GM12874 (cell line): ENCODE measurements at regions not wholly inside any gene's neighbourhood (a gene's known extent, or its start where the extent isn't known, plus 50 kb on each side); places are given as distances from the start of the nearest gene placed in this dataset.

ENCODE experiments used
- TF ChIP-seq, protein P1 (sequence below): IDR thresholded peaks from 2 replicates; pipeline ENCODE4 v1.5.1; 2011; ENCODE audit warnings: low read depth, mild to moderate bottlenecking, control low read depth, low read length, moderate library complexity; ENCODE audit not compliant: insufficient read depth

GRCh38 chr11:37908219-37908548, 1310.1 kb upstream of the RAG2 start:
- TF ChIP-seq, protein P1, sequence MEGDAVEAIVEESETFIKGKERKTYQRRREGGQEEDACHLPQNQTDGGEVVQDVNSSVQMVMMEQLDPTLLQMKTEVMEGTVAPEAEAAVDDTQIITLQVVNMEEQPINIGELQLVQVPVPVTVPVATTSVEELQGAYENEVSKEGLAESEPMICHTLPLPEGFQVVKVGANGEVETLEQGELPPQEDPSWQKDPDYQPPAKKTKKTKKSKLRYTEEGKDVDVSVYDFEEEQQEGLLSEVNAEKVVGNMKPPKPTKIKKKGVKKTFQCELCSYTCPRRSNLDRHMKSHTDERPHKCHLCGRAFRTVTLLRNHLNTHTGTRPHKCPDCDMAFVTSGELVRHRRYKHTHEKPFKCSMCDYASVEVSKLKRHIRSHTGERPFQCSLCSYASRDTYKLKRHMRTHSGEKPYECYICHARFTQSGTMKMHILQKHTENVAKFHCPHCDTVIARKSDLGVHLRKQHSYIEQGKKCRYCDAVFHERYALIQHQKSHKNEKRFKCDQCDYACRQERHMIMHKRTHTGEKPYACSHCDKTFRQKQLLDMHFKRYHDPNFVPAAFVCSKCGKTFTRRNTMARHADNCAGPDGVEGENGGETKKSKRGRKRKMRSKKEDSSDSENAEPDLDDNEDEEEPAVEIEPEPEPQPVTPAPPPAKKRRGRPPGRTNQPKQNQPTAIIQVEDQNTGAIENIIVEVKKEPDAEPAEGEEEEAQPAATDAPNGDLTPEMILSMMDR, result no peak

- TF ChIP-seq, protein P1, result no peak
Observed at GRCh38 chr11:37907436-37908218, 1309.6 kb upstream of the RAG2 start.

- TF ChIP-seq, protein P1, result no peak
Observed at GRCh38 chr11:37905707-37906417, 1307.8 kb upstream of the RAG2 start.

DNA sequence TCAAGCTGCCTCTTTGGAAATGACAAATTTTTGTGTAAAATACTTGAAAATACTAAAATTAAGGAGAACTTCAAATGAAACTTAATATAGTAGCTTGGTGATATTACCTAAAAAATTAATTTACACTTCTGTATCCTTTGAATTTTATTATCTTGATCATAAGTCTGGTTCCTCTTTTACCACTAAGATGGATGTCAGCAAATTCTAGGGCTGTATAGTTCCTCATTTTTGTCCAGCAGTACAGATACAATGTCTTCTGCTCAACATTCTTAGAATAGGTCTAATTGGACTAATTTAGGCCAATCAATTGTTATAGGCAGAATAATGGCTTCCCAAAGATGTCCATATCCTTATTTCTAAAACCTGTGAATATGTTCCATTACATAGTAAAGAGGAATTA, 1298.0 kb upstream of the RAG2 start:
- TF ChIP-seq, protein P1, result no peak

- TF ChIP-seq, protein P1, result no peak
Observed at GRCh38 chr11:37881741-37882140, 1283.7 kb upstream of the RAG2 start.

DNA sequence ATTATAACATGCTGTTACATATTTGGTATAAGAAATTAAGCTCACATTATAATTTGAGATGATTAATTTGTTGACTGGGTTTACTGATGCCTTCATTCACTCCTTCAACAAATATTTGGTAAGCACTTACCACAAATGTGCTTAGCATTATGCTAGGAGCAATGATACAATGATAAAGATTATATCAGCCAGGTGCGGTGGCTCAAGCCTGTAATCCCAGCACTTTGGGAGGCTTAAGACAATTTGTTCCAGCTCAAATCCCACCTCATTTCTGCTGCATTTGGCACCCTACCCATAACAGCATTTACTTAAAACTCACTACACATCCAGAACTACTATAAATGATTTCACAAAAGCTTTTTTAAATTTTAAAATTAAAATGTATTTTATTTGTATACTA, 1263.6 kb upstream of the RAG2 start:
- TF ChIP-seq, protein P1, result no peak

DNA sequence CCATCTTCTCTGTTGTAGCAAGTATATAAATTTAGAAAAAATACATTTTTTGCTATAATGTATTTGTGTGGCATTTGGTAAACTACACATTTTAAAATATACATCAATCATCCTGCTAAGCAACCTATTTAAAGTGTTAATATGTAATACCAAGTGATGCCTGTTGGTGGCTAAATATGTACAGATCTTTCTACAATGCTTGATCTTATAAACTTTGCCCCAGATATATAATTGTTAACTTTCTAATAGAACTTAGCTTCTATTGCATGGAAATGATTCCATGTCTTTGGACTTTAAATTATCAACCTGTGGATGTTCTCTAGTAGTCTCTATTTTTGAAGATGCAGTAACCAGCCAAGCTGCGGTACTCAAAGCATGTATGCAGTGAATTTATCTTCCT, 1260.4 kb upstream of the RAG2 start:
- TF ChIP-seq, protein P1, result no peak
